GM12864 (cell line): ENCODE measurements at regions not wholly inside any gene's neighbourhood (a gene's known extent, or its start where the extent isn't known, plus 50 kb on each side); places are given as distances from the start of the nearest gene placed in this dataset.

Experiments
- DNase-seq: peaks from one replicate; pipeline ENCODE4 v3.0.0-alpha.2; 2011; ENCODE audit warnings: low read depth
- H3K4me3 ChIP-seq: 2 replicates; pipeline ENCODE4 v1.5.1; 2011; ENCODE audit warnings: mild to moderate bottlenecking, low read depth, low read length, control low read depth
- TF ChIP-seq, protein P1 (sequence below): IDR thresholded peaks from 2 replicates; pipeline ENCODE4 v1.5.1; 2011; ENCODE audit warnings: low read depth, mild to moderate bottlenecking, moderate library complexity, low read length, control low read depth, inconsistent platforms; ENCODE audit errors: missing control alignments

- TF ChIP-seq, protein P1, sequence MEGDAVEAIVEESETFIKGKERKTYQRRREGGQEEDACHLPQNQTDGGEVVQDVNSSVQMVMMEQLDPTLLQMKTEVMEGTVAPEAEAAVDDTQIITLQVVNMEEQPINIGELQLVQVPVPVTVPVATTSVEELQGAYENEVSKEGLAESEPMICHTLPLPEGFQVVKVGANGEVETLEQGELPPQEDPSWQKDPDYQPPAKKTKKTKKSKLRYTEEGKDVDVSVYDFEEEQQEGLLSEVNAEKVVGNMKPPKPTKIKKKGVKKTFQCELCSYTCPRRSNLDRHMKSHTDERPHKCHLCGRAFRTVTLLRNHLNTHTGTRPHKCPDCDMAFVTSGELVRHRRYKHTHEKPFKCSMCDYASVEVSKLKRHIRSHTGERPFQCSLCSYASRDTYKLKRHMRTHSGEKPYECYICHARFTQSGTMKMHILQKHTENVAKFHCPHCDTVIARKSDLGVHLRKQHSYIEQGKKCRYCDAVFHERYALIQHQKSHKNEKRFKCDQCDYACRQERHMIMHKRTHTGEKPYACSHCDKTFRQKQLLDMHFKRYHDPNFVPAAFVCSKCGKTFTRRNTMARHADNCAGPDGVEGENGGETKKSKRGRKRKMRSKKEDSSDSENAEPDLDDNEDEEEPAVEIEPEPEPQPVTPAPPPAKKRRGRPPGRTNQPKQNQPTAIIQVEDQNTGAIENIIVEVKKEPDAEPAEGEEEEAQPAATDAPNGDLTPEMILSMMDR, result no peak
- DNase-seq, result no peak
- H3K4me3 ChIP-seq, result no peak overlapping the region
Measured at GRCh38 chr20:17140894-17141293, 85.9 kb upstream of the PCSK2 start.

- TF ChIP-seq, protein P1, result no peak
- DNase-seq, result no peak
- no peak overlapping the region for H3K4me3 ChIP-seq
Measured at GRCh38 chr20:17141568-17141967, 85.3 kb upstream of the PCSK2 start.

DNA sequence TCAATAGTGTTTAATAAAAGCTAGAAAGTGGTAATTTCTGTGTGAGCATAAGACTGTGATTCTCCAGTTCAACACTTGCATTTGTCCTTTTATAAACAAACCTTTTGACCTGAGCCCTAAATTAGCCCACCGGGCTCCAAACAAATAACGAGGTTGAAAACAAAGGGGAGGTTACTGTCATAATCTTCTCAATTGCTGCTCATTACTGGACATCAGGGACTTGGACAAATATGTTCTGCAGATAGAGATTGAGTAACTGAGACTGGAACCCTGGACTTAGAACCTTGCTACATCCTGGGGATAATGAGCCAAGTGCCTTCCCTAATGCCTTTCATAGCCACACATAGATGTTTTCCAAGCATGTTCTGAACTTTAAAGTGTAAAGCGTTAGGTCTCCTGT is 84.2 kb upstream of the PCSK2 start:
- no peak overlapping the region for H3K4me3 ChIP-seq
- no peak for DNase-seq
- TF ChIP-seq, protein P1, result no peak

GRCh38 chr20:17150858-17151257 is 76.0 kb upstream of the PCSK2 start:
- DNase-seq, result no peak

GRCh38 chr20:17155401-17155800 is 71.4 kb upstream of the PCSK2 start:
- DNase-seq, result no peak

More at GRCh38 chr20:17150858-17151257, 76.0 kb upstream of the PCSK2 start:
- TF ChIP-seq, protein P1, result no peak
- no peak overlapping the region for H3K4me3 ChIP-seq

GRCh38 chr20:17158701-17159100 is 68.1 kb upstream of the PCSK2 start:
- no peak overlapping the region for H3K4me3 ChIP-seq
- TF ChIP-seq, protein P1, result no peak
- DNase-seq, result no peak

More at GRCh38 chr20:17155401-17155800, 71.4 kb upstream of the PCSK2 start:
- no peak overlapping the region for H3K4me3 ChIP-seq
- TF ChIP-seq, protein P1, result no peak

- no peak overlapping the region for H3K4me3 ChIP-seq
- TF ChIP-seq, protein P1, result no peak
- DNase-seq, result no peak
Measured at GRCh38 chr20:17161673-17162481, 65.0 kb upstream of the PCSK2 start.
